SU-DHL-6 (cell line): ENCODE measurements at regions not wholly inside any gene's neighbourhood (a gene's known extent, or its start where the extent isn't known, plus 50 kb on each side); places are given as distances from the start of the nearest gene placed in this dataset.

Experiments used
- H2AFZ ChIP-seq: fragments of 200-600 bp; sonication (generic); 2 replicates; pipeline ENCODE4 v1.6.1; 2014; ENCODE audit warnings: low read depth, mild to moderate bottlenecking, moderate library complexity, mixed read lengths, antibody characterized with exemption, low read length; ENCODE audit not compliant: severe bottlenecking
- H3F3A ChIP-seq: fragments of 200-600 bp; shearing (Covaris generic); 2 replicates; pipeline ENCODE4 v1.6.0; 2016; ENCODE audit warnings: antibody characterized with exemption, mild to moderate bottlenecking; ENCODE audit not compliant: insufficient read depth
- H3K27ac ChIP-seq: fragments of 200-600 bp; sonication (generic); 2 replicates; pipeline ENCODE4 v1.5.1; 2016; ENCODE audit warnings: low read depth, mild to moderate bottlenecking, low read length, moderate library complexity, mixed read lengths
- H3K27me3 ChIP-seq: fragments of 200-600 bp; sonication (generic), shearing (Covaris generic); 2 replicates; pipeline ENCODE4 v1.6.0; 2014; ENCODE audit warnings: mild to moderate bottlenecking, low read length
- H3K36me3 ChIP-seq: fragments of 200-600 bp; sonication (generic); 2 replicates; pipeline ENCODE4 v1.6.1; 2014; ENCODE audit warnings: mild to moderate bottlenecking, low read length, mixed read lengths
- H3K4me2 ChIP-seq: fragments of 300-600, 200-600 bp; shearing (Covaris generic), sonication (generic); 2 replicates; pipeline ENCODE4 v1.6.0; 2014; ENCODE audit warnings: low read length, low read depth, mild to moderate bottlenecking; ENCODE audit not compliant: poor library complexity, severe bottlenecking
- H3K4me3 ChIP-seq: fragments of 200-600 bp; sonication (generic); 2 replicates; pipeline ENCODE4 v1.5.1; 2014; ENCODE audit warnings: antibody characterized with exemption, low read length, mild to moderate bottlenecking, mixed read lengths; ENCODE audit not compliant: insufficient read depth, poor library complexity, severe bottlenecking
- H3K79me2 ChIP-seq: fragments of 200-600 bp; sonication (generic); 2 replicates; pipeline ENCODE4 v1.6.1; 2014; ENCODE audit warnings: mild to moderate bottlenecking, low read length, moderate library complexity; ENCODE audit not compliant: insufficient read depth
- H3K9ac ChIP-seq: fragments of 200-600 bp; sonication (generic); 2 replicates; pipeline ENCODE4 v1.7.0; 2014; ENCODE audit warnings: mild to moderate bottlenecking, low read length
- H3K9me2 ChIP-seq: fragments of 200-600 bp; sonication (generic); replicated peaks from 2 replicates; pipeline ENCODE4 v1.6.1; 2014; ENCODE audit warnings: low read length; ENCODE audit not compliant: insufficient read depth
- H3K9me3 ChIP-seq: fragments of 200-600 bp; sonication (generic); 2 replicates; pipeline ENCODE4 v1.6.1; 2014; ENCODE audit warnings: low read length, mixed read lengths; ENCODE audit not compliant: insufficient read depth
- H4K20me1 ChIP-seq: fragments of 200-600 bp; sonication (generic); 2 replicates; pipeline ENCODE4 v1.6.1; 2014; ENCODE audit warnings: low read depth, mild to moderate bottlenecking, antibody characterized with exemption, low read length, moderate library complexity, mixed read lengths
- CTCF ChIP-seq: fragments of 200-600 bp; sonication (generic); IDR thresholded peaks from one replicate; pipeline ENCODE4 v1.5.1; 2017; ENCODE audit warnings: antibody characterized with exemption, mild to moderate bottlenecking, low read length, moderate library complexity; ENCODE audit not compliant: insufficient read depth, poor library complexity, severe bottlenecking
- EZH2phosphoT487 ChIP-seq: fragments of 200-600 bp; sonication (generic), shearing (Covaris generic); conservative IDR thresholded peaks from 2 replicates; pipeline ENCODE4 v1.6.1; 2018; ENCODE audit warnings: mild to moderate bottlenecking, antibody characterized with exemption, low read length, moderate library complexity, mixed read lengths

GRCh38 chr4:3368841-3369760 lies 72.7 kb upstream of the HGFAC start:
- no peaks in the 10 kb centered on the region for H3K36me3 ChIP-seq
- no peaks in the 10 kb centered on the region for H3K79me2 ChIP-seq
- H3K4me3 ChIP-seq, result no peak overlapping the region
- H2AFZ ChIP-seq, result no peak overlapping the region
- no peaks in the 10 kb centered on the region for H3K9me2 ChIP-seq
- no peaks in the 10 kb centered on the region for H4K20me1 ChIP-seq
- TF ChIP-seq CTCF (no peak), EZH2phosphoT487 (no peak)
- no peaks in the 10 kb centered on the region for H3K27me3 ChIP-seq
- H3K9me3 ChIP-seq, result no peaks in the 10 kb centered on the region
- H3K9ac ChIP-seq, result no peak overlapping the region
- no peak overlapping the region for H3K4me2 ChIP-seq
- H3K27ac ChIP-seq, result no peak overlapping the region
- H3F3A ChIP-seq, result no peaks in the 10 kb centered on the region

GRCh38 chr4:3369781-3370674 lies 71.7 kb upstream of the HGFAC start:
- Histone ChIP-seq H3K36me3 (no peaks in the 10 kb centered on the region), H3K4me3 (no peak overlapping the region), H3K79me2 (no peaks in the 10 kb centered on the region), H4K20me1 (no peaks in the 10 kb centered on the region), H3K27me3 (no peaks in the 10 kb centered on the region), H3K9me2 (no peaks in the 10 kb centered on the region), H3K9ac (no peak overlapping the region), H3K4me2 (no peak overlapping the region), H3K9me3 (no peaks in the 10 kb centered on the region), H3K27ac (no peak overlapping the region), H3F3A (no peaks in the 10 kb centered on the region), H2AFZ (no peak overlapping the region)
- no peak for TF ChIP-seq CTCF
- TF ChIP-seq EZH2phosphoT487, result no peak

GRCh38 chr4:3371033-3372001 lies 70.5 kb upstream of the HGFAC start:
- no peaks in the 10 kb centered on the region for H3K79me2 ChIP-seq
- no peak overlapping the region for H3K27ac ChIP-seq
- H3K27me3 ChIP-seq, result no peaks in the 10 kb centered on the region
- no peak overlapping the region for H2AFZ ChIP-seq
- no peak overlapping the region for H3K4me3 ChIP-seq
- no peak overlapping the region for H3K9ac ChIP-seq
- no peak overlapping the region for H3K4me2 ChIP-seq
- H3K9me3 ChIP-seq, result no peaks in the 10 kb centered on the region
- no peaks in the 10 kb centered on the region for H3K36me3 ChIP-seq
- H4K20me1 ChIP-seq, result no peaks in the 10 kb centered on the region
- TF ChIP-seq EZH2phosphoT487 (no peak), CTCF (no peak)
- no peaks in the 10 kb centered on the region for H3F3A ChIP-seq
- no peaks in the 10 kb centered on the region for H3K9me2 ChIP-seq
